ENCODE measurements at regions not wholly inside any gene's neighbourhood (a gene's known extent, or its start where the extent isn't known, plus 50 kb on each side); places are given as distances from the start of the nearest gene placed in this dataset.

DNA sequence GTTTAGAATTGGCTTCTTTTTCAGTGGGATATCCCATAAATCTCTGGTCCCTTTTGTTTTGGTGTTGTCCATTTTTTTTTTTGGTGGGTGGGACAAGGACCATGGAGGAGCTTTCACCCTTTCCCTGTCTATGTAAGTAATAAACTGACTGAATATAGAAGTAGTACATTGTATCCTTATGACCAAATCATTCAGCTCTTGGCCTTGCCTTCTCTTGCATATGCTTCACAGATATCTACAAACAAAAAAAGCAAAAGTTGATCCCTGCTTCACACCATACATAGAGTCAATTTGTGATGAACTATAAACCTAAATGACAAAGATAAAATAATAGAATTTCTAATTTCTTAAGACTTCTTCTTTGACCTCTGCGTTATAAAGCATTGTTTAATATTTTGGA is 59.8 kb downstream of the SIX1 start:
- H3K9me3 ChIP-seq: no peaks in the 10 kb centered on the region
- TF ChIP-seq CTCF (IDR thresholded peaks at IDR 0.05): no peak
- H3K27ac ChIP-seq: no peak overlapping the region
- no peaks in the 10 kb centered on the region for H3K27me3 ChIP-seq
- H3K4me3 ChIP-seq: no peak overlapping the region
- intact Hi-C loops (cut with DNase I; ENCODE audit: low total_unique reads): no loop called here
- H3K4me1 ChIP-seq: peaks cover 0 to 4% (median 0%) of the 10 kb centered on the region in 4 donors
- DNase-seq: no peak
- H3K36me3 ChIP-seq: no peaks in the 10 kb centered on the region

DNA sequence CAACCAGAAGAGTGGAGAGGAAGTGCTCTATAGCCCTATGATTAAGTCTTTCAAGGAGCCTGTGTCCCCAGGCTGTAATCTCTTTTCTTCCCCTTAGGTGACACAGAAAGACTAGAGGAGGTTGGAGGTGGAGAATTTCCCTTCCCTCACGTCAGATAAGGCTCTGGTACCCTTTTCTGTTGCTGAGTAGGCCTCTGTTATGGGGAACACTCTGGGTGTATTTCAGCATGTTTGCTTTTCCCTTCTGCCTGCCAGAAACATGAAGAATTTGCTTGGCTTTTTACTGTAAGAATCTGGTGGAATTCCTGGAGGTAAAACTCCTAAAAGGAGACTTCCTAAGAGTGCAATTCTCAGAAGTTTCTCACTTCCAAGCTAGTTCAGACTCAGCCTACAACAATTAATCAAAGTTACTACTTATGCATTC is 58.3 kb downstream of the SIX1 start:
- DNase-seq: no peak
- Histone ChIP-seq H3K9me3 (no peaks in the 10 kb centered on the region), H3K4me3 (no peak overlapping the region), H3K27ac (no peak overlapping the region), H3K27me3 (no peaks in the 10 kb centered on the region), H3K4me1 (peaks cover 0 to 4% (median 0%) of the 10 kb centered on the region in 4 donors), H3K36me3 (no peaks in the 10 kb centered on the region)
- intact Hi-C loops (cut with DNase I; ENCODE audit: low total_unique reads): no loop called here
- TF ChIP-seq CTCF (IDR thresholded peaks at IDR 0.05): no peak
